Heart right ventricle (tissue), 16 donors: ENCODE measurements at regions not wholly inside any gene's neighbourhood (a gene's known extent, or its start where the extent isn't known, plus 50 kb on each side); places are given as distances from the start of the nearest gene placed in this dataset.

Experiments
- ATAC-seq, 8 donors: fragments of 200-7000 bp; cut with Tn5 transposase; one replicate each; pipeline ENCODE4 v1.9.1; 2020; ENCODE audit warnings: mild to moderate bottlenecking in 8 of 8, moderate library complexity in 8 of 8, moderate number of reproducible peaks in 1 of 8
- DNase-seq, 2 donors: peaks; one replicate each; pipeline ENCODE4 v3.0.0-alpha.2; 2020
- H3K27ac ChIP-seq, 10 donors: fragments of 200-600 bp; sonication (generic) in 2 of 10; one replicate each; pipeline versions ENCODE4 v1.5.0 to v1.8.0; 2020 to 2022; ENCODE audit warnings: mild to moderate bottlenecking in 3 of 10
- H3K27me3 ChIP-seq, 7 donors: fragments of 200-600 bp; one replicate each; pipeline ENCODE4 v1.8.0; 2021 to 2022; ENCODE audit warnings: mild to moderate bottlenecking in 2 of 7
- H3K36me3 ChIP-seq, 9 donors: fragments of 200-600 bp; sonication (generic) in 1 of 9; one replicate each; pipeline versions ENCODE4 v1.5.0 to v1.8.0; 2020 to 2022; ENCODE audit warnings: mild to moderate bottlenecking in 2 of 9
- H3K4me1 ChIP-seq, 9 donors: fragments of 200-600 bp; sonication (generic) in 1 of 9; one replicate each; pipeline versions ENCODE4 v1.5.0 to v1.8.0; 2020 to 2022; ENCODE audit warnings: mild to moderate bottlenecking in 4 of 9
- H3K4me3 ChIP-seq, 10 donors: fragments of 200-600 bp; sonication (generic) in 2 of 10; one replicate each; pipeline versions ENCODE4 v1.5.0 to v1.8.0; 2020 to 2022; ENCODE audit warnings: mild to moderate bottlenecking in 7 of 10, moderate library complexity in 2 of 10
- H3K9me3 ChIP-seq, 11 donors: fragments of 200-600 bp in 10 of 11; sonication (generic) in 2 of 11; one replicate each; pipeline versions ENCODE4 v1.5.0 to v1.8.0; 2013 to 2022; ENCODE audit warnings: mild to moderate bottlenecking in 2 of 11, control low read depth in 1 of 11, moderate library complexity in 1 of 11
- CTCF ChIP-seq, 9 donors: fragments of 200-600 bp; sonication (generic) in 2 of 9; IDR thresholded peaks; one replicate each; pipeline versions ENCODE4 v1.5.0 to v1.8.0; 2021 to 2022; ENCODE audit warnings: antibody characterized with exemption in 9 of 9, mild to moderate bottlenecking in 5 of 9, moderate library complexity in 1 of 9
- WGBS, 2 donors: extraction: QIAGEN DNeasy Blood & Tissue Kit; methylation state at CpG; one replicate each; pipeline ENCODE4 v1.1.7; 2013; ENCODE audit warnings: inconsistent platforms in 1 of 2; 5-methylcytosine and 5-hydroxymethylcytosine counted together
- intact Hi-C, 10 donors: fragments of 100-400 bp; cut with DNase I; formaldehyde crosslinking; loops; one replicate each; pipeline versions ENCODE4 v1.11.1 to v1.14.2; 2022
- donor health status: Arrhythmogenic right ventricular cardiomyopathy.
- donor health status: ischemic (EF 13 %, LVEDD 7.1; RV severe dilation, severe dysfunction).
- donor health status: healthy with polysubstance abuse.
- donor health status: DM: no; HTN: yes; CAD: no.
- donor health status: DM: no; HTN: no; CAD: no.
- donor health status: ischemic (EF 25% LVEDD 6.9; RV normal size, moderate dysfunction).
- donor health status: ischemic (EF 25% LVEDD 5.7; RV mildly dilated, moderate dysfunction).
- donor health status: healthy.
- donor health status: DM: yes; HTN: yes; CAD: no.
- donor health status: Ischemic cardiomyopathy.
- donor health status: ischemic (EF 35%, LVEDD 5.7; RV mildly dilated, moderate dysfunction).
- donor health status: nonischemic (EF 11% LVEDD 7.7; RV severe dilation, severe dysfunction).
- donor health status: DM: yes; HTN: yes; CAD: no.
- donor health status: PGD.
- donor health status: ischemic (EF 29% LVEDD 5.4; RV normal size, mild dysfunction).
- donor health status: nonischemic (EF 23%, LVEDD 6.1; RV moderate dilation, normal function).

GRCh38 chr15:70227147-70227546 is 129.4 kb upstream of the TLE3 start:
- TF ChIP-seq CTCF (IDR thresholded peaks at IDR 0.05): no peak
- peaks cover 0 to 22% (median 11%) of the 10 kb centered on the region in 11 donors for H3K9me3 ChIP-seq
- no peaks in the 10 kb centered on the region for H3K4me1 ChIP-seq
- no peaks in the 10 kb centered on the region for H3K36me3 ChIP-seq
- ATAC-seq (no peak), DNase-seq (no peak)
- H3K27ac ChIP-seq: no peak overlapping the region
- no peaks in the 10 kb centered on the region for H3K27me3 ChIP-seq
- intact Hi-C loops: no loop called here
- WGBS, 2 donors: 88 to 95% methylated on average over 1 of the region's 1 CpG
- no peak overlapping the region for H3K4me3 ChIP-seq

- WGBS, 2 donors: 93 to 96% methylated on average over 12 of the region's 12 CpGs
- no peak for DNase-seq
- no peak for ATAC-seq
- H3K27ac ChIP-seq: no peak overlapping the region
- H3K4me3 ChIP-seq: no peak overlapping the region
- no peaks in the 10 kb centered on the region for H3K27me3 ChIP-seq
- intact Hi-C loops: no loop called here
- H3K36me3 ChIP-seq: no peaks in the 10 kb centered on the region
- no peak for TF ChIP-seq CTCF (IDR thresholded peaks at IDR 0.05)
- H3K9me3 ChIP-seq: peaks cover 0 to 16% (median 5%) of the 10 kb centered on the region in 11 donors
- no peaks in the 10 kb centered on the region for H3K4me1 ChIP-seq
Observed at GRCh38 chr15:70226337-70226980, 128.7 kb upstream of the TLE3 start.

GRCh38 chr15:70225416-70225815 is 127.7 kb upstream of the TLE3 start:
- ATAC-seq: no peak
- intact Hi-C loops: no loop called here
- no peak for DNase-seq
- H3K9me3 ChIP-seq: peaks cover 0 to 7% (median 0%) of the 10 kb centered on the region in 11 donors
- 85 to 94% methylated on average over 9 of the region's 9 CpGs for WGBS, 2 donors
- no peak for TF ChIP-seq CTCF (IDR thresholded peaks at IDR 0.05)
- H3K27ac ChIP-seq: no peak overlapping the region
- H3K27me3 ChIP-seq: no peaks in the 10 kb centered on the region
- no peak overlapping the region for H3K4me3 ChIP-seq
- no peaks in the 10 kb centered on the region for H3K4me1 ChIP-seq
- no peaks in the 10 kb centered on the region for H3K36me3 ChIP-seq

- ATAC-seq (no peak), DNase-seq (no peak)
- peaks cover 0 to 12% (median 10%) of the 10 kb centered on the region in 7 donors for H3K27me3 ChIP-seq
- H3K27ac ChIP-seq: no peak overlapping the region
- intact Hi-C loops: no loop called here
- no peak overlapping the region for H3K4me3 ChIP-seq
- no peaks in the 10 kb centered on the region for H3K36me3 ChIP-seq
- no peaks in the 10 kb centered on the region for H3K4me1 ChIP-seq
- TF ChIP-seq CTCF (IDR thresholded peaks at IDR 0.05): no peak
- H3K9me3 ChIP-seq: no peaks in the 10 kb centered on the region
- WGBS, 2 donors: 69 to 75% methylated on average over 2 of the region's 2 CpGs
Observed at GRCh38 chr15:70222606-70223005, 124.9 kb upstream of the TLE3 start.
